ENCODE measurements at regions not wholly inside any gene's neighbourhood (a gene's known extent, or its start where the extent isn't known, plus 50 kb on each side); places are given as distances from the start of the nearest gene placed in this dataset.
"Not testable (repeated sequence)": the region's sequence is repeated elsewhere in the genome, so short reads cannot be mapped to it uniquely, and the experiment has no call there.

- DNase-seq, result peak in 3 of 42 donors; percentile 5 to 32 (median 25)
- intact Hi-C loops (cut with DNase I), result no loop called here
These were observed 142.8 kb upstream of the ATP2B2 start for GRCh38 chr3:10648181-10648580.

- intact Hi-C loops (cut with DNase I), result not testable (repeated sequence)
These were observed 144.1 kb upstream of the ATP2B2 start for GRCh38 chr3:10649463-10649862.

GRCh38 chr3:10651506-10651905 is 146.1 kb upstream of the ATP2B2 start:
- intact Hi-C loops (cut with DNase I), result no loop called here
- no peak for DNase-seq

More at GRCh38 chr3:10649463-10649862, 144.1 kb upstream of the ATP2B2 start:
- peak in 8 of 42 donors; percentile 11 to 60 (median 22) for DNase-seq

- DNase-seq, result peak in 2 of 42 donors; percentile 25 to 34
- intact Hi-C loops (cut with DNase I), result no loop called here
These were observed 147.9 kb upstream of the ATP2B2 start for GRCh38 chr3:10653241-10653640.

GRCh38 chr3:10653866-10654611 is 148.7 kb upstream of the ATP2B2 start:
- intact Hi-C loops (cut with DNase I), result no loop called here
- peak in 8 of 42 donors; percentile 21 to 65 (median 39) for DNase-seq

GRCh38 chr3:10655105-10655504 is 149.7 kb upstream of the ATP2B2 start:
- intact Hi-C loops (cut with DNase I), result no loop called here
- DNase-seq, result peak in 5 of 42 donors; percentile 30 to 57 (median 43)

GRCh38 chr3:10657339-10657738 is 152.0 kb upstream of the ATP2B2 start:
- intact Hi-C loops (cut with DNase I), result not testable (repeated sequence)
- peak in 2 of 42 donors; percentile 28 to 30 for DNase-seq

- intact Hi-C loops (cut with DNase I), result no loop called here
- DNase-seq, result peak in 7 of 42 donors; percentile 21 to 57 (median 34)
These were observed 150.4 kb upstream of the SLC6A11 start for GRCh38 chr3:10665592-10665991.

- DNase-seq, result peak in 41 of 42 donors; percentile 17 to 83 (median 61)
These were observed 149.4 kb upstream of the SLC6A11 start for GRCh38 chr3:10666621-10667020.

GRCh38 chr3:10667269-10667668 is 148.8 kb upstream of the SLC6A11 start:
- DNase-seq, result no peak
- intact Hi-C loops (cut with DNase I), result no loop called here

More at GRCh38 chr3:10666621-10667020, 149.4 kb upstream of the SLC6A11 start:
- intact Hi-C loops (cut with DNase I), result no loop called here

GRCh38 chr3:10667901-10668476 is 148.0 kb upstream of the SLC6A11 start:
- DNase-seq, result no peak
- intact Hi-C loops (cut with DNase I), result no loop called here

GRCh38 chr3:10669490-10670048 is 146.5 kb upstream of the SLC6A11 start:
- DNase-seq, result no peak
- intact Hi-C loops (cut with DNase I), result no loop called here

GRCh38 chr3:10672422-10672821 is 143.6 kb upstream of the SLC6A11 start:
- peak in 3 of 42 donors; percentile 9 to 37 (median 16) for DNase-seq
- intact Hi-C loops (cut with DNase I), result no loop called here

- DNase-seq, result peak in 1 of 42 donors; percentile 29
- intact Hi-C loops (cut with DNase I), result no loop called here
These were observed 141.4 kb upstream of the SLC6A11 start for GRCh38 chr3:10674578-10674977.

GRCh38 chr3:10676905-10677304 is 139.1 kb upstream of the SLC6A11 start:
- intact Hi-C loops (cut with DNase I), result no loop called here
- DNase-seq, result no peak

GRCh38 chr3:10678796-10679376 is 137.1 kb upstream of the SLC6A11 start:
- no peak for DNase-seq
- intact Hi-C loops (cut with DNase I), result no loop called here

- intact Hi-C loops (cut with DNase I), result no loop called here
- no peak for DNase-seq
These were observed 135.2 kb upstream of the SLC6A11 start for GRCh38 chr3:10680796-10681195.

- intact Hi-C loops (cut with DNase I), result no loop called here
- no peak for DNase-seq
These were observed 133.3 kb upstream of the SLC6A11 start for GRCh38 chr3:10682692-10683091.

GRCh38 chr3:10683106-10683505 is 132.9 kb upstream of the SLC6A11 start:
- DNase-seq, result no peak
- intact Hi-C loops (cut with DNase I), result no loop called here

- DNase-seq, result no peak
- intact Hi-C loops (cut with DNase I), result no loop called here
These were observed 127.9 kb upstream of the SLC6A11 start for GRCh38 chr3:10688126-10688525.

All from head of caudate nucleus (tissue), 42 donors.